OCI-LY7 (cell line): ENCODE measurements at regions not wholly inside any gene's neighbourhood (a gene's known extent, or its start where the extent isn't known, plus 50 kb on each side); places are given as distances from the start of the nearest gene placed in this dataset.
"Not testable (repeated sequence)": the region's sequence is repeated elsewhere in the genome, so short reads cannot be mapped to it uniquely, and the experiment has no call there.

Experiments used
- BruUV-seq: library from RNA; stranded (reverse); fragments of 400-500 nt; replicated peaks from 2 replicates; lab custom pipeline; 2021; lab: Mats Ljungman, UMichigan
- CTCF ChIA-PET: fragments of 300-600 bp; sonication (Branson Sonifier 250); formaldehyde crosslinking; loops from one replicate; lab custom pipeline; 2022; ENCODE audit warnings: antibody characterized with exemption; ENCODE audit not compliant: unreplicated experiment; lab: Charles Lee
- POLR2A ChIA-PET: fragments of 300-600 bp; sonication (Branson Sonifier 250); formaldehyde crosslinking; loops from one replicate; lab custom pipeline; 2022; ENCODE audit warnings: antibody characterized with exemption; lab: Charles Lee
- DNase-seq: peaks from one replicate; pipeline ENCODE4 v3.0.0-alpha.2; 2015; ENCODE audit warnings: low spot score
- H2AFZ ChIP-seq: fragments of 200-600 bp; sonication (generic), shearing (Covaris generic); 2 replicates; pipeline ENCODE4 v1.6.1; 2014; ENCODE audit warnings: mild to moderate bottlenecking, antibody characterized with exemption, low read length, moderate library complexity
- H3K27ac ChIP-seq: fragments of 200-600 bp; sonication (generic); 2 replicates; pipeline ENCODE4 v1.5.1; 2014; ENCODE audit warnings: mixed run types, low read depth, mild to moderate bottlenecking, moderate library complexity, low read length, inconsistent platforms; ENCODE audit not compliant: poor library complexity, severe bottlenecking
- H3K36me3 ChIP-seq: fragments of 200-600 bp; sonication (generic); 2 replicates; pipeline ENCODE4 v1.6.1; 2014; ENCODE audit warnings: mild to moderate bottlenecking, antibody characterized with exemption, low read length, moderate library complexity, mixed read lengths; ENCODE audit not compliant: insufficient read depth
- H3K4me1 ChIP-seq: fragments of 200-600 bp; sonication (generic); 2 replicates; pipeline ENCODE4 v1.5.1; 2014; ENCODE audit warnings: mild to moderate bottlenecking, low read length; ENCODE audit not compliant: insufficient read depth, poor library complexity, severe bottlenecking
- H3K4me2 ChIP-seq: fragments of 200-600 bp; sonication (generic); 2 replicates; pipeline ENCODE4 v1.6.1; 2014; ENCODE audit warnings: mild to moderate bottlenecking, low read length
- H3K4me3 ChIP-seq: fragments of 200-600 bp; sonication (generic); 2 replicates; pipeline ENCODE4 v1.5.1; 2014; ENCODE audit warnings: mild to moderate bottlenecking, low read depth, low read length; ENCODE audit not compliant: poor library complexity, severe bottlenecking
- H3K79me2 ChIP-seq: fragments of 200-600 bp; sonication (generic); 2 replicates; pipeline ENCODE4 v1.6.1; 2016; ENCODE audit warnings: low read depth, mild to moderate bottlenecking, low read length, moderate library complexity, mixed read lengths; ENCODE audit not compliant: insufficient read depth
- H3K9me2 ChIP-seq: fragments of 200-600 bp; sonication (generic); 2 replicates; pipeline ENCODE4 v1.6.1; 2016; ENCODE audit warnings: mild to moderate bottlenecking, low read length, mixed read lengths; ENCODE audit not compliant: insufficient read depth
- H3K9me3 ChIP-seq: fragments of 200-600 bp; sonication (generic); 2 replicates; pipeline ENCODE4 v1.6.1; 2014; ENCODE audit warnings: mild to moderate bottlenecking, mixed run types, low read length, mixed read lengths
- H4K20me1 ChIP-seq: fragments of 200-600 bp; sonication (generic); 2 replicates; pipeline ENCODE4 v1.6.1; 2014; ENCODE audit warnings: mild to moderate bottlenecking, antibody characterized with exemption, low read length, moderate library complexity, mixed read lengths; ENCODE audit not compliant: insufficient read depth
- EZH2phosphoT487 ChIP-seq: fragments of 200-600 bp; sonication (generic); IDR thresholded peaks from 2 replicates; pipeline ENCODE4 v1.6.1; 2018; ENCODE audit warnings: low read depth, borderline replicate concordance, mild to moderate bottlenecking, mixed run types, antibody characterized with exemption, low read length, moderate library complexity, mixed read lengths
- intact Hi-C: fragments of 100-400 bp; cut with micrococcal nuclease; formaldehyde crosslinking; loops from one replicate; pipeline ENCODE4 v1.10.0; 2022; ENCODE audit not compliant: unreplicated experiment
- TF ChIP-seq, protein P1 (sequence below): fragments of 200-600 bp; sonication (generic); conservative IDR thresholded peaks from 2 replicates; pipeline ENCODE4 v1.5.1; 2014; ENCODE audit warnings: mild to moderate bottlenecking, antibody characterized with exemption, low read length, moderate library complexity, mixed read lengths

DNA sequence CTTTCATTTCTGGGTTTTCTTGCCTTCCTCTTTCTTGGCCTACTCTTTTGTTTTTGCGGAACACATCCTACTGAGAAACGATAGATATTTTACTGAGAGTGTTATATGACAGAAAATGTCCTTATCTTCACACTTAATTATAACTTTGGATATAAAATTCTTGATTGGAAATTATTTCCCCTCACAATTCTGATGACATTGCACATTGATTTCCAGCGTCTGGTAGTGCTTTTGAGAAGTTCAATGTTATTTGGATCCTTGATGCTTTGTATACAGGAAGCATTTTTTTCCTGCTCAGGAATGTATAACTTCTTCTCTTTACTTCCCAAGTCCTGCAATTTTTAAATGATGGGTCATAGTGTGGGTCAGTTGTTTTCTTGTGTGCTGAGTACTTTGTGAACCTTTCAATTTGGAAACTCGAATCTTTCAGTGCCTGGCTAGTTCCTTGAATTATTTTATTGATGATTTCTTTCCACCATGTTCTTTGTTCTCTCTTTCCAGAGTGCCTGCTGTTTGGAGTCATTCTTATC, 183.9 kb downstream of the PDCD6IP start:
- H4K20me1 ChIP-seq: no peaks in the 10 kb centered on the region
- no peak for DNase-seq
- no peak overlapping the region for H3K4me3 ChIP-seq
- H3K9me3 ChIP-seq: no peaks in the 10 kb centered on the region
- no peaks in the 10 kb centered on the region for H3K9me2 ChIP-seq
- H2AFZ ChIP-seq: no peak overlapping the region
- no peaks in the 10 kb centered on the region for H3K79me2 ChIP-seq
- intact Hi-C loops: no loop called here
- H3K4me1 ChIP-seq: no peaks in the 10 kb centered on the region
- no TSS peak for BruUV-seq
- H3K27ac ChIP-seq: no peak overlapping the region
- POLR2A ChIA-PET: interaction anchor here (1.0 kb wide), 1 partner anchor 34 kb away, joined by 3 read pairs; no protein-coding TSS in a partner anchor
- no peak for TF ChIP-seq EZH2phosphoT487
- TF ChIP-seq, protein P1, sequence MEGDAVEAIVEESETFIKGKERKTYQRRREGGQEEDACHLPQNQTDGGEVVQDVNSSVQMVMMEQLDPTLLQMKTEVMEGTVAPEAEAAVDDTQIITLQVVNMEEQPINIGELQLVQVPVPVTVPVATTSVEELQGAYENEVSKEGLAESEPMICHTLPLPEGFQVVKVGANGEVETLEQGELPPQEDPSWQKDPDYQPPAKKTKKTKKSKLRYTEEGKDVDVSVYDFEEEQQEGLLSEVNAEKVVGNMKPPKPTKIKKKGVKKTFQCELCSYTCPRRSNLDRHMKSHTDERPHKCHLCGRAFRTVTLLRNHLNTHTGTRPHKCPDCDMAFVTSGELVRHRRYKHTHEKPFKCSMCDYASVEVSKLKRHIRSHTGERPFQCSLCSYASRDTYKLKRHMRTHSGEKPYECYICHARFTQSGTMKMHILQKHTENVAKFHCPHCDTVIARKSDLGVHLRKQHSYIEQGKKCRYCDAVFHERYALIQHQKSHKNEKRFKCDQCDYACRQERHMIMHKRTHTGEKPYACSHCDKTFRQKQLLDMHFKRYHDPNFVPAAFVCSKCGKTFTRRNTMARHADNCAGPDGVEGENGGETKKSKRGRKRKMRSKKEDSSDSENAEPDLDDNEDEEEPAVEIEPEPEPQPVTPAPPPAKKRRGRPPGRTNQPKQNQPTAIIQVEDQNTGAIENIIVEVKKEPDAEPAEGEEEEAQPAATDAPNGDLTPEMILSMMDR: no peak
- H3K4me2 ChIP-seq: no peak overlapping the region
- H3K36me3 ChIP-seq: no peaks in the 10 kb centered on the region
- CTCF ChIA-PET: no interaction called here

- H4K20me1 ChIP-seq, H3K79me2 ChIP-seq, H3K9me2 ChIP-seq, H3K36me3 ChIP-seq, H3K27ac ChIP-seq, CTCF ChIA-PET, H3K4me3 ChIP-seq, BruUV-seq, H3K9me3 ChIP-seq, H3K4me1 ChIP-seq, intact Hi-C loops, H3K4me2 ChIP-seq, H2AFZ ChIP-seq, POLR2A ChIA-PET, DNase-seq: not testable (repeated sequence)
Observed at GRCh38 chr3:33982949-33983348, 184.5 kb downstream of the PDCD6IP start.

DNA sequence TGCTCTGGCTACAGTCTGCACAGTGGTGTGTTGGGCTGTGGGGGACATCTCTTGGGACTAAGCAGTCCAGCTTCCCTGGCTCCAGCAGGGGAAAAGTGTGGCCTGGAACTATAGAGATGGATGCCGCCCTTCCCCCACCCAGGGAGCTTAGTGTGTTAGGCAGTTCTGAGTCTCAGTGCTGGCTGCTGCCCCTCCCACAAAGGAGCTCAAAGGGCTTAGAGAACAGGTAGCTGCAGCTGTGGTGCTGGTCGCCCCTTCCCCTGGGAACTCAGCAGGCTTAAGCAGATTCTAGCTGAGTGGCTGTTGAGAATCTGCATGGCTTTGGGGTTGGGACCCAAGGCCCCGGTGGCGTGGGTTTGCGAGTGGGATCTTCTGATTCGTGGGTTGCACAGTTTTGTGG, 190.8 kb downstream of the PDCD6IP start:
- POLR2A ChIA-PET: no interaction called here
- no peak overlapping the region for H2AFZ ChIP-seq
- no peak overlapping the region for H3K4me2 ChIP-seq
- DNase-seq: no peak
- no TSS peak for BruUV-seq
- intact Hi-C loops: no loop called here
- no peak overlapping the region for H3K4me3 ChIP-seq
- H3K9me3 ChIP-seq: peaks cover 8% of the 10 kb centered on the region; the same call in 1 of the 2 replicates
- H3K9me2 ChIP-seq: no peaks in the 10 kb centered on the region
- no peak overlapping the region for H3K27ac ChIP-seq
- no peaks in the 10 kb centered on the region for H3K4me1 ChIP-seq
- no peaks in the 10 kb centered on the region for H3K36me3 ChIP-seq
- H4K20me1 ChIP-seq: no peaks in the 10 kb centered on the region
- H3K79me2 ChIP-seq: no peaks in the 10 kb centered on the region
- TF ChIP-seq, protein P1: no peak
- TF ChIP-seq EZH2phosphoT487: no peak
- CTCF ChIA-PET: no interaction called here
